Left lung (tissue), 4 donors: ENCODE measurements at regions not wholly inside any gene's neighbourhood (a gene's known extent, or its start where the extent isn't known, plus 50 kb on each side); places are given as distances from the start of the nearest gene placed in this dataset.

Experiments
- ATAC-seq: fragments of 200-7000 bp; cut with Tn5 transposase; one replicate; pipeline ENCODE4 v1.9.1; 2020; ENCODE audit warnings: moderate library complexity
- DNase-seq, 4 donors: peaks; one replicate each; pipeline ENCODE4 v3.0.0-alpha.2; 2013 to 2020
- H3K27ac ChIP-seq, 2 donors: fragments of 200-600 bp; sonication (generic) in 1 of 2; one replicate each; pipeline versions ENCODE4 v1.5.0 to v1.8.0; 2020 to 2021
- H3K27me3 ChIP-seq, 2 donors: fragments of 200-600 bp; sonication (generic) in 1 of 2; one replicate each; pipeline versions ENCODE4 v1.5.0 to v1.8.0; 2020 to 2021
- H3K36me3 ChIP-seq, 2 donors: fragments of 200-600 bp; sonication (generic) in 1 of 2; one replicate each; pipeline versions ENCODE4 v1.5.0 to v1.8.0; 2020 to 2021
- H3K4me1 ChIP-seq, 2 donors: fragments of 200-600 bp; one replicate each; pipeline ENCODE4 v1.8.0; 2021
- H3K4me3 ChIP-seq, 2 donors: fragments of 200-600 bp; sonication (generic) in 1 of 2; one replicate each; pipeline versions ENCODE4 v1.5.0 to v1.8.0; 2020 to 2021; ENCODE audit warnings: mild to moderate bottlenecking in 1 of 2
- H3K9me3 ChIP-seq, 2 donors: fragments of 200-600 bp; sonication (generic) in 1 of 2; one replicate each; pipeline versions ENCODE4 v1.5.0 to v1.8.0; 2020 to 2021
- CTCF ChIP-seq, 2 donors: fragments of 200-600 bp; sonication (generic) in 1 of 2; IDR thresholded peaks; one replicate each; pipeline versions ENCODE4 v1.5.0 to v1.8.0; 2021; ENCODE audit warnings: antibody characterized with exemption in 2 of 2
- intact Hi-C, 2 donors: fragments of 100-400 bp; cut with DNase I; formaldehyde crosslinking; loops; one replicate each; pipeline versions ENCODE4 v1.11.2 to v1.14.2; 2022
- donor health status: DM: no; HTN: yes; CAD: no.
- donor health status: DM: no; HTN: no; CAD: no.

GRCh38 chr1:96036763-96037162 is 684.8 kb upstream of the PTBP2 start:
- Histone ChIP-seq H3K27ac (no peak overlapping the region), H3K36me3 (no peaks in the 10 kb centered on the region), H3K4me1 (no peaks in the 10 kb centered on the region), H3K9me3 (no peaks in the 10 kb centered on the region), H3K4me3 (no peak overlapping the region), H3K27me3 (no peaks in the 10 kb centered on the region)
- TF ChIP-seq CTCF (IDR thresholded peaks at IDR 0.05): no peak
- DNase-seq (no peak), ATAC-seq (no peak)
- intact Hi-C loops: no loop called here

GRCh38 chr1:96038636-96039035 is 682.9 kb upstream of the PTBP2 start:
- Histone ChIP-seq H3K27me3 (no peaks in the 10 kb centered on the region), H3K9me3 (no peaks in the 10 kb centered on the region), H3K36me3 (no peaks in the 10 kb centered on the region), H3K4me3 (no peak overlapping the region), H3K27ac (no peak overlapping the region), H3K4me1 (no peaks in the 10 kb centered on the region)
- DNase-seq (no peak), ATAC-seq (no peak)
- intact Hi-C loops: no loop called here
- no peak for TF ChIP-seq CTCF (IDR thresholded peaks at IDR 0.05)

GRCh38 chr1:96039910-96040309 is 681.7 kb upstream of the PTBP2 start:
- H3K27me3 ChIP-seq: no peaks in the 10 kb centered on the region
- no peak overlapping the region for H3K27ac ChIP-seq
- intact Hi-C loops: no loop called here
- ATAC-seq: no peak
- no peaks in the 10 kb centered on the region for H3K9me3 ChIP-seq
- no peaks in the 10 kb centered on the region for H3K36me3 ChIP-seq
- H3K4me1 ChIP-seq: no peaks in the 10 kb centered on the region
- TF ChIP-seq CTCF (IDR thresholded peaks at IDR 0.05): no peak
- no peak overlapping the region for H3K4me3 ChIP-seq
- DNase-seq: no peak

GRCh38 chr1:96041470-96041869 is 680.1 kb upstream of the PTBP2 start:
- H3K9me3 ChIP-seq: no peaks in the 10 kb centered on the region
- no peaks in the 10 kb centered on the region for H3K27me3 ChIP-seq
- intact Hi-C loops: no loop called here

GRCh38 chr1:96048572-96049212 is 672.9 kb upstream of the PTBP2 start:
- Histone ChIP-seq H3K9me3 (no peaks in the 10 kb centered on the region), H3K36me3 (no peaks in the 10 kb centered on the region), H3K27me3 (no peaks in the 10 kb centered on the region), H3K4me1 (no peaks in the 10 kb centered on the region), H3K4me3 (no peak overlapping the region), H3K27ac (no peak overlapping the region)
- ATAC-seq (no peak), DNase-seq (no peak)
- intact Hi-C loops: no loop called here
- TF ChIP-seq CTCF (IDR thresholded peaks at IDR 0.05): no peak

More at GRCh38 chr1:96041470-96041869, 680.1 kb upstream of the PTBP2 start:
- no peak for ATAC-seq
- no peak for DNase-seq
- Histone ChIP-seq H3K4me3 (no peak overlapping the region), H3K4me1 (no peaks in the 10 kb centered on the region), H3K36me3 (no peaks in the 10 kb centered on the region), H3K27ac (no peak overlapping the region)
- no peak for TF ChIP-seq CTCF (IDR thresholded peaks at IDR 0.05)
